ENCODE measurements at regions not wholly inside any gene's neighbourhood (a gene's known extent, or its start where the extent isn't known, plus 50 kb on each side); places are given as distances from the start of the nearest gene placed in this dataset.

DNA sequence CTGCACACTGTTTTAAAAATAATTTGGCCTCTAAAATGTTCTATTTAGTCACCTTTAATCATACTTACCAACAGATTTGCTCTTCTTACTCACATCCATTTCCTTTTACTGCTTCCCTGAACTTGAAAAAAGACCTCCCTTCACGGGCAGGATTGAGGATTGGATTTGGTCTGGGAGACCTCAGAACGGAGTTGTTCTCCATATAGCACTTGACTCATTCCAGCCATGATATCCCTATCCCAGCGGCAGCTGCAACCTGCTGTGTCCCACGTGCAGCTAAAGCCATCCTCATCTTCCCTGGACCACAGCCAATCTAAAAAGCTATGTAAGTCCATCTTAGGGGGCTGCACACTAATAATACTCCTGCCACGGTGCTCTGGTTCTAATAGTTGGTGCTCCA lies 97.0 kb upstream of the PTPRM start:
- 61 to 72% methylated on average over 5 of the region's 5 CpGs for WGBS, 2 donors
- peaks cover 0 to 30% (median 23%) of the 10 kb centered on the region in 4 donors for H3K4me1 ChIP-seq

GRCh38 chr18:7470503-7470902 lies 96.6 kb upstream of the PTPRM start:
- intact Hi-C loops (cut with DNase I): no loop called here
- Histone ChIP-seq H3K27ac (peak overlapping the region in 1 of 4 donors; percentile 32), H3K4me3 (no peak overlapping the region), H3K36me3 (no peaks in the 10 kb centered on the region), H3K4me1 (peaks cover 0 to 30% (median 20%) of the 10 kb centered on the region in 4 donors), H3K27me3 (no peaks in the 10 kb centered on the region), H3K9me3 (no peaks in the 10 kb centered on the region)
- no peak for DNase-seq
- 64 to 82% methylated on average over 3 of the region's 3 CpGs for WGBS, 2 donors
- TF ChIP-seq EP300 (IDR thresholded peaks at IDR 0.05): no peak
- no peak for TF ChIP-seq CTCF (IDR thresholded peaks at IDR 0.05)
- TF ChIP-seq POLR2A (IDR thresholded peaks at IDR 0.05): no peak
- TF ChIP-seq POLR2AphosphoS5 (IDR thresholded peaks at IDR 0.05): no peak

More for the DNA sequence above, 97.0 kb upstream of the PTPRM start:
- no peaks in the 10 kb centered on the region for H3K36me3 ChIP-seq
- peak overlapping the region in 1 of 4 donors; percentile 32 for H3K27ac ChIP-seq
- no peaks in the 10 kb centered on the region for H3K9me3 ChIP-seq
- intact Hi-C loops (cut with DNase I): no loop called here
- no peaks in the 10 kb centered on the region for H3K27me3 ChIP-seq
- TF ChIP-seq EP300 (IDR thresholded peaks at IDR 0.05) (no peak), POLR2A (IDR thresholded peaks at IDR 0.05) (no peak), CTCF (IDR thresholded peaks at IDR 0.05) (no peak), POLR2AphosphoS5 (IDR thresholded peaks at IDR 0.05) (no peak)
- H3K4me3 ChIP-seq: no peak overlapping the region
- no peak for DNase-seq

GRCh38 chr18:7476386-7476785 lies 90.7 kb upstream of the PTPRM start:
- no peaks in the 10 kb centered on the region for H3K36me3 ChIP-seq
- peaks cover 0 to 33% (median 10%) of the 10 kb centered on the region in 4 donors for H3K4me1 ChIP-seq
- no peaks in the 10 kb centered on the region for H3K27me3 ChIP-seq
- no peak overlapping the region for H3K4me3 ChIP-seq
- WGBS, 2 donors: 61 to 70% methylated on average over 6 of the region's 6 CpGs
- H3K27ac ChIP-seq: no peak overlapping the region
- DNase-seq: no peak
- no peaks in the 10 kb centered on the region for H3K9me3 ChIP-seq
- intact Hi-C loops (cut with DNase I): no loop called here
- no peak for TF ChIP-seq EP300 (IDR thresholded peaks at IDR 0.05)
- TF ChIP-seq POLR2AphosphoS5 (IDR thresholded peaks at IDR 0.05): no peak
- TF ChIP-seq CTCF (IDR thresholded peaks at IDR 0.05): no peak
- TF ChIP-seq POLR2A (IDR thresholded peaks at IDR 0.05): no peak

GRCh38 chr18:7479756-7480155 lies 87.4 kb upstream of the PTPRM start:
- Histone ChIP-seq H3K9me3 (no peaks in the 10 kb centered on the region), H3K4me3 (no peak overlapping the region), H3K4me1 (peaks cover 0 to 67% (median 29%) of the 10 kb centered on the region in 4 donors), H3K27me3 (no peaks in the 10 kb centered on the region), H3K36me3 (no peaks in the 10 kb centered on the region), H3K27ac (peak overlapping the region in 3 of 4 donors; percentile 54 to 75 (median 59))
- DNase-seq: no peak
- TF ChIP-seq CTCF (IDR thresholded peaks at IDR 0.05): no peak
- TF ChIP-seq POLR2AphosphoS5 (IDR thresholded peaks at IDR 0.05): peak in 1 of 4 donors; percentile 22
- TF ChIP-seq EP300 (IDR thresholded peaks at IDR 0.05): no peak
- no peak for TF ChIP-seq POLR2A (IDR thresholded peaks at IDR 0.05)
- WGBS, 2 donors: 69 to 83% methylated on average over 6 of the region's 6 CpGs
- intact Hi-C loops (cut with DNase I): no loop called here

DNA sequence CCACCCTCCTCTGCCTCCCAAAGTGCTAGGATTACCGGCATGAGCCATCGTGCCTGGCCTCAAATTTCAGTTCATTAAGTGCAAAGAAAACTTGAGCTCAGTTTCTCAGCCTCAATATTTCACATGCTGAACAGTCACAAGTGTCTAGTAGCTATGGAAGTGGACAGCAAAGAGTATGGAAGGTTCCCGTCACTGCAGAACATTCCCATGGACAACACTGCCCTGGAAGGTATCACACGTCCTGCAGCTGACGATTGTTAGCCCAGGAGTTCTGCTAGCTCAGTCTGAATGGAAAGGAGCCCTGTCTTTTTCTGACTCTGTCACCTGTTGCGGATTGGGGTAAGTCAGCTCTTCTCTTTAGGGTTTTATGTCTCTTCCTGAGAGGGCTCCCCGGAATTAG lies 86.2 kb upstream of the PTPRM start:
- no peaks in the 10 kb centered on the region for H3K27me3 ChIP-seq
- TF ChIP-seq POLR2AphosphoS5 (IDR thresholded peaks at IDR 0.05) (no peak), POLR2A (IDR thresholded peaks at IDR 0.05) (no peak), CTCF (IDR thresholded peaks at IDR 0.05) (no peak), EP300 (IDR thresholded peaks at IDR 0.05) (no peak)
- H3K4me3 ChIP-seq: no peak overlapping the region
- peaks cover 0 to 69% (median 30%) of the 10 kb centered on the region in 4 donors for H3K4me1 ChIP-seq
- DNase-seq: no peak
- intact Hi-C loops (cut with DNase I): no loop called here
- no peaks in the 10 kb centered on the region for H3K9me3 ChIP-seq
- 88 to 95% methylated on average over 7 of the region's 7 CpGs for WGBS, 2 donors
- no peaks in the 10 kb centered on the region for H3K36me3 ChIP-seq
- peak overlapping the region in 2 of 4 donors; percentile 3 to 75 for H3K27ac ChIP-seq

Measured in sigmoid colon (tissue), 6 donors.